NCI-H82 treated with DMSO at 0.1 percent for 48 hours (cell line): ENCODE measurements at regions not wholly inside any gene's neighbourhood (a gene's known extent, or its start where the extent isn't known, plus 50 kb on each side); places are given as distances from the start of the nearest gene placed in this dataset.
"Not testable (repeated sequence)": the region's sequence is repeated elsewhere in the genome, so short reads cannot be mapped to it uniquely, and the experiment has no call there.

Source experiments
- DNase-seq: peaks from one replicate; lab custom pipeline; 2025; ENCODE audit not compliant: unreplicated experiment; lab: John Stamatoyannopoulos, UW

- no peak for DNase-seq
Observed at GRCh38 chr9:29199975-29200374, 1626.7 kb upstream of the C9orf72 start.

DNA sequence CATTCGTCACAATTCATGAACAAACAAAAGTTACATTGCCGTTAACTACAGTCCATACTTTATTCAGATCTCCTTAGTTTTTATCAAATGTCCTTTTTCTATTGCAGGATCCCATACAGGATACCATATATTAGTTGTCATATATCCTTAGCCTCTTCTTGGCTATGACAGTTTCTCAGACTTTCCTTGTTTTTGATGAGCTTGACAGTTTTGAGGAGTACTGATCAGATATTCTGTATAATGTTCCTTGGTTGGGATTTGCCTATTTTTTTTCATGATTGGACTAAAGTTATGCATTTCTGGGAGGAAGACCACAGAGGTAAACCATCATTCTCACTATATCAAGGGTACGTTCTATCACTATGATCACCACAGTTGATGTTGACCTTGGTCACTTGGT lies 1627.4 kb upstream of the C9orf72 start:
- no peak for DNase-seq

DNA sequence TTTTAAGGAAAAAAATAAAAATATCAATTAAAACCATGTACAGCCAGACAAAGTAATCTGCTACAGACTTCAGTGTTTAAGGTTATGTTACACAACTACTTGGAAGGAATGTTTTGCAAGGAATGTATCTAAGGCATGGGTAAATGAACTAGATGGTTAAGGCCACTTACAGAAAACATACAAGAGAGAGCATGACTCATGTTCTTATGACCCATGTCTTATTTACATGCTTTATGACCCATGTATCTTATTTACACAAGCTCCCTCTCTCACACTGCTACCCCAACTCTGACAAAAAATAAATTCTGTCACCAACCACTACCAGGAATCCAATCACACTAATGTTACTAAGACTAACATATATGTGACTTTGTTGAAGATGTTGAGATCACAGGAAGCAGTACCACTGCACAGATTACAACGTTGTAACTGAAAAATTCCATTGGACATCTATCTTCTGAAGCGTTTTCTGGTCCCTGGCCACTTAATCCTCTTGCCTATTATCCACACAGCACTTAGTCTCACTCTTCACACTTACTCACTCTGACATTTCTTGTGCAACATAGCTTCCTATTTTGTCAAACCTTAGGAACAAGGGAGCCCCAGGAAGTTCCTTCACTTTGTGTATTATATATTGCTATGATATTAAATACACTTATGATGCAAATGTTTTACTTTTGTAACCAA lies 1630.1 kb upstream of the C9orf72 start:
- DNase-seq, result no peak

- no peak for DNase-seq
Observed at GRCh38 chr9:29208670-29209069, 1635.4 kb upstream of the C9orf72 start.

GRCh38 chr9:29209748-29210291 lies 1636.5 kb upstream of the C9orf72 start:
- no peak for DNase-seq

GRCh38 chr9:29211003-29211579 lies 1637.8 kb upstream of the C9orf72 start:
- DNase-seq, result peak; percentile 13

DNA sequence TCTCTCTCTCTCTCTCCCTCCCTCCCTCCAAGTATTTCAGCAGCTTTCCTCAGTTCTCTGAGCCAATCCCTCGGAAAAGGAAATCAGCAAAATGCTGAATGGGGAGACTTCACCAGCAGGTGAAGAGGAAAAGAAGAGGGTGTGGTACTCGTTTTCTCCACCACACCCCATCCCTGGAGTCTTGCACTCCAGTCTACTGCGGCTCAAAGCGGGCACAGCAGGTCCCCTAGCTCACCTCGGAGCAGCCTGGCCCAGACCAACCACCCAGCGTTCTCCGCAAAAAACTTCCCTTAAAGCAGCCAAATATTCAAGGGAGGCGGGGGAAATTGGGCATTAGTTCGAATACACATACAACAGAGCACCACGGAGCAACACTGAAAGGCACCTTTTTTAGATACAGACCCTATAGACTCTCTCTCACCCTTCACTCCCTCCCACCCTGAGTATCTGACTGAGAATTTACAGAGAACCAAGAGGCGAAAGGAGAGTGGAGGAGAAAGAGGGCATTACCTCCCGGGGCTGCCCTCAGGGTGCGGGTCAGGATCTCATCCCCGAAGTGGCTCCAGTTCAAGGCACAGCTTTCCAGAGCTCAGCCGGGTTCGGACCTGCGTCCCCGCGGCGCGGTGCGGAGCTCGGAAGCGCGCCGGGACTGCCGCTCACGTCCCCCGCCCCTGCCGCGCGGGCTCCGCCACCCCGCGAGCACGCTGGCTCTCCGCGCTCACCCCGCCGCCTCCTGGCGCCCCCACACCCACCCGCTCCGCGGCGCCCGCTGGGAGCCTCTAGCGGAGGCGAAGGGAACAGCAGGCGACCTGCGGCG lies 1638.5 kb upstream of the C9orf72 start:
- DNase-seq, result no peak

- DNase-seq, result no peak
Observed at GRCh38 chr9:29212397-29213387, 1639.4 kb upstream of the C9orf72 start.

DNA sequence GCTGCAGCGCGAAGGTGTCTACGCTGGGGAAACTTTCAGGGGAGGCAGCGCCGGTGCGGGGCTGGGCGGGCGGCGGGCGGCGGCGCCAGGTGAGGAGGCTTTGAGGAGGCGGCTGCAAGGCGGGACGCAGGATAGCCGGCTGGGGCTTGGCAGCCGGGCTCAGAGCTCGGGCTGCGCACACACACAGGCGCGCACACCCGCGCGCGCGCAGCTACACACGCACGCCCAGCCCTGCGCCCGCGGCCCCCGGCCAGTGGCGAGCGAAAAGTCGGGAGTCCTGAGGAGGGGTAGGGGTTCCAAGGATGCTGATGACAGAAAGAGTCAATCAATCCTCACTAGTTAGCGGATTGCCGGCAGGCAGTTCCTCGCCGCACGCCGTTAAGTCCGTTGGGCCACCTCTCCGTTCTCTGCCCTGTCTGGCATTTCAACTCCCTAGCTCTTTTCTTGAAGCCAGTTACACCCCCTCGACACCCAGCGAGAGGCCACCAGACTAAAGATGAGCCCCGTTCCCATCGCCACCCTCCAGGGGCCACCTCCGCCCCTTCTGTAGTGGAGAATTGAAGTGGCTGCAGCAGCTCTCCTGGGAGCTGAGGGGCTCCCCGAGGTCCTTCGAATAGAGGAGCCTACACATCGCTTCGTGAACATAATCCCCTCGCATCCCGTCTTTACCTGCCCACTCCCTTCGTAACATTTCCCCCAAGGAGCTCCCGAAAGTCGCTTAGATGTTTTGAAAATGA lies 1640.3 kb upstream of the C9orf72 start, which contains the start of gene LINGO2:
Gene LINGO2 (minus strand): TSS at position 185 of the 737 bp plus-strand sequence.
- no peak for DNase-seq

DNA sequence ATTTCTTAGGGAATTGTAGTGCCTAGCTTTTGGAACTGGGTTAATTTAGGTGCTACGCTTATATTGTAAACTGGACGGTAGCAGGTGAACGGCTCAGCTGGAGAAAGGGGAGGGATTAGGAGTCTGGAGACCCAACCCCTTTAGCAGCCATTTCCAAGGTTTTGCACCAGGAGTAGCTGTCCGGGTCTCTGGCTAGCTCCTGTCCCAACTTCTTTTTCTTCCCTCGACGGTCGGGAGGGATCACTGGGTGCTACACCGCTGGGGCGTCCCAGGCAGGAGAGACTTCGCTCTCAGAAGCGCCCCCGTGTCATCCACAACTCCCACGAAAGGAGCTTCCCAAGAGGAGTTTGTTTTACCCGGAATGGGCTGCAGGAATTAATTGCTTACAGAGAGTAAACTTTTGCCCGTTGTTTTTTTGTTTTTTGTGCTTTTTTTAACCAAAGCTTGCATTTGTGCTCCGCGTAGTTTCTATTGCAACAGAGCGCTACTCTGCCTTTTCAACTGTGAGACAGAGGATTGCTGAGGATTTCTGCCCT lies 1640.9 kb upstream of the C9orf72 start:
- DNase-seq, result peak; percentile 25

DNA sequence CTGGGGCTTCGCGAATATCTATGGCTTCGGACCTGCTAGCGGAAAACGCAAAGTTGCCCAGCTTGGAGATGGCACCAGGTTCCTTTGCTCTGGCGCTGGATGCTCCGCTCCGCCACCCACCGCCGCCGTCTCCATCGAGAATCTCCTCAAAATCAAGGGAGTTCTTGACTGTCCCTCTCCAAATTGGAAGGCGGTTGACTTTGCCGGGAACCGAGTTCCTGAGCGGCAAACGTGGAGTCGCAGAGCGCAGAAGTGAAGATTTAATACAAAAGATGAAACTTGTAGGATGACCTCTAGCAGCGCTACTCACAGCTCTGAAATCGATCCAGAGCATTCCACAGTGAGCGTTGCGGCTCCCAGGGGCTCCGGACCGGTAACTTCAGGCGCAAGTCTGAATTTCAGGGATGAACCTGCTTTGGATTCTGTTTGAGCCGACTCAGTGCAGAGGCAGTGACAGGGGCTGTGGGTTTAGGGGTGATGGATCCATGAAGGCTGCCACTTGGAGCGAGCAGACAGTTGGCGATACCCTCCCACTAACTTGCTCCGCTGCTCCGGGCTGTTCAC lies 1641.5 kb upstream of the C9orf72 start:
- DNase-seq, result no peak

DNA sequence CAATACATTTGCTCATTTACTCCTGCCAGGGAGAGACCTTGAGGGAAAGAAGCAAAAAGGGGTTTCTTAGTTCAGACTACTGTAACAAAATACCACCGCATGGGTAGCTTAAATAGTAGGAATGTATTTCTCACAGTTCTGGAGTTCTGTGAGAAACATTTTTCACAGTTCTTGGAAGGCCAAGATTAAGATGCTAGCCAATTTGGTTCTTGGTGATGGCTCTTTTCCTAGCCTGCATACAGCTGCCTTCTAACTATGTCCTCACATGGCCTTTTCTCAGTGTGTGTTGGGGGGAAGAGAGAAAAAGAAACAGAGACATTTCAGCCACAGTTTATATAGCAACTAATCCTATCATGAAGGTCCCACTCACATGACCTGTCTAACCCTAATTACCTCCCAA lies 1644.7 kb upstream of the C9orf72 start:
- no peak for DNase-seq

GRCh38 chr9:29220596-29221251 lies 1647.4 kb upstream of the C9orf72 start:
- no peak for DNase-seq

- no peak for DNase-seq
Observed at GRCh38 chr9:29228558-29228957, 1655.3 kb upstream of the C9orf72 start.

GRCh38 chr9:29230931-29231330 lies 1657.7 kb upstream of the C9orf72 start:
- no peak for DNase-seq

- DNase-seq, result no peak
Observed at GRCh38 chr9:29233193-29233592, 1659.9 kb upstream of the C9orf72 start.

GRCh38 chr9:29241320-29241719 lies 1668.0 kb upstream of the C9orf72 start:
- DNase-seq, result no peak

GRCh38 chr9:29245351-29245750 lies 1672.1 kb upstream of the C9orf72 start:
- DNase-seq, result no peak

DNA sequence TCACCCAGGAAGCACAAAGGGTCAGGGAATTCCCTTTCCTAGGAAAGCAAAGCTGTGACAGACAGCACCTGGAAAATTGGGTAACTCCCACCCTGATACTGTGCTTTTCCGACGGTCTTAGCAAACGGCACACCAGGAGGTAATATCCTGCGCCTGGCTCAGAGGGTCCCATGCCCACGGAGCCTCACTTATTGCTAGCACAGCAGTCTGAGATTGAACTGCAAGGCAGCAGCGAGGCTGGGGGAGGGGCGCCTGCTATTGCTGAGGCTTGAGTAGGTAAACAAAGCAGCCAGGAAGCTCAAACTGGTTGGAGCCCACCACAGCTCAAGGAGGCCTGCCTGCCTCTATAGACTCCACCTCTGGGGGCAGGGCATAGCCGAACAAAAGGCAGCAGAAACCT lies 1697.1 kb upstream of the C9orf72 start:
- not testable (repeated sequence) for DNase-seq
